ENCODE measurements at regions not wholly inside any gene's neighbourhood (a gene's known extent, or its start where the extent isn't known, plus 50 kb on each side); places are given as distances from the start of the nearest gene placed in this dataset.

DNA sequence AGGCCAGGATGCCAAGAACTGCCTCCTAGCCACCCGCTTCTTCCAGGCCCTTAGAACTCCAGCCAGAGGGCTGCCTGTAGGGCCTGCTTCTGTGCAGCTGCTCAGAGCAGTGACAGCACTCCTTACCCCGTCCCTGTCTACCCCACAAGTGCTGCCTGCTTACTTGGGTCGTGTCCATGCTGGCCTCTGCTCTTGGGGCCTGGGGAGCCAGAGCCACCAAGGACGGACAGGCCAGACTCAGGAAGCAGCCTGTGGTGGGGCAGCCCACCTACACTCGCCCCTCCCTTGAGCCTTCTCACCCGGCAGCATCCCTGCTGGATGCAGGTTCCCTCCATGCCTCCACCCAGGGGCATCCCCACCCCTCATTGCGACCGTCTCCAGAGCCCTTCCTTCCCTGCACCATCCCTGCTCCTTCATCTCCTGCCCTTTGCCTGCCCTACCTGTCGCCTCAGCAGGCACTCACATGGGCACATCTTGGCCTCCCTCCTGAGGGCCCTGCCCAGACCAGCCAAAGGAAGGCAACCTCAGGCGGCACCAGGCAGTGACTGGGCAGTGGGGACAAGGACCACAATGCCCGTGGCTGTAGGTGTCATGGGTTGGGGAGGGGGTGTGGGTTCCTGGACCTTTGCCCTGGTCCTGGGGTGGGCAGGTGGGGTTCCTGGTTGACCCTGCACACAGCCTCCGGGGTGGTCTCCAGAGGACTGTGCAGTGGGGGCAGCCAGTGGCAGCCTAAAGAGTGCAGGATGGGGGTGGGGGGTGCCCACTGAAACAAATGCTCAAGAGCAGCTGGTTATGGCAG lies 78.0 kb upstream of the TNS3 start:
- Histone ChIP-seq H3K36me3 (no peaks in the 10 kb centered on the region), H3K4me1 (no peaks in the 10 kb centered on the region), H3K27ac (replicated peaks) (no peak overlapping the region), H3K4me3 (no peak overlapping the region), H3K9me3 (replicated peaks) (no peaks in the 10 kb centered on the region), H3K27me3 (ENCODE audit: low read depth) (no peaks in the 10 kb centered on the region)
- no peak for DNase-seq
- TF ChIP-seq, protein P1, sequence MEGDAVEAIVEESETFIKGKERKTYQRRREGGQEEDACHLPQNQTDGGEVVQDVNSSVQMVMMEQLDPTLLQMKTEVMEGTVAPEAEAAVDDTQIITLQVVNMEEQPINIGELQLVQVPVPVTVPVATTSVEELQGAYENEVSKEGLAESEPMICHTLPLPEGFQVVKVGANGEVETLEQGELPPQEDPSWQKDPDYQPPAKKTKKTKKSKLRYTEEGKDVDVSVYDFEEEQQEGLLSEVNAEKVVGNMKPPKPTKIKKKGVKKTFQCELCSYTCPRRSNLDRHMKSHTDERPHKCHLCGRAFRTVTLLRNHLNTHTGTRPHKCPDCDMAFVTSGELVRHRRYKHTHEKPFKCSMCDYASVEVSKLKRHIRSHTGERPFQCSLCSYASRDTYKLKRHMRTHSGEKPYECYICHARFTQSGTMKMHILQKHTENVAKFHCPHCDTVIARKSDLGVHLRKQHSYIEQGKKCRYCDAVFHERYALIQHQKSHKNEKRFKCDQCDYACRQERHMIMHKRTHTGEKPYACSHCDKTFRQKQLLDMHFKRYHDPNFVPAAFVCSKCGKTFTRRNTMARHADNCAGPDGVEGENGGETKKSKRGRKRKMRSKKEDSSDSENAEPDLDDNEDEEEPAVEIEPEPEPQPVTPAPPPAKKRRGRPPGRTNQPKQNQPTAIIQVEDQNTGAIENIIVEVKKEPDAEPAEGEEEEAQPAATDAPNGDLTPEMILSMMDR (IDR thresholded peaks at IDR 0.05; ENCODE audit: borderline replicate concordance), result no peak
- intact Hi-C loops (cut with micrococcal nuclease), result no loop called here

DNA sequence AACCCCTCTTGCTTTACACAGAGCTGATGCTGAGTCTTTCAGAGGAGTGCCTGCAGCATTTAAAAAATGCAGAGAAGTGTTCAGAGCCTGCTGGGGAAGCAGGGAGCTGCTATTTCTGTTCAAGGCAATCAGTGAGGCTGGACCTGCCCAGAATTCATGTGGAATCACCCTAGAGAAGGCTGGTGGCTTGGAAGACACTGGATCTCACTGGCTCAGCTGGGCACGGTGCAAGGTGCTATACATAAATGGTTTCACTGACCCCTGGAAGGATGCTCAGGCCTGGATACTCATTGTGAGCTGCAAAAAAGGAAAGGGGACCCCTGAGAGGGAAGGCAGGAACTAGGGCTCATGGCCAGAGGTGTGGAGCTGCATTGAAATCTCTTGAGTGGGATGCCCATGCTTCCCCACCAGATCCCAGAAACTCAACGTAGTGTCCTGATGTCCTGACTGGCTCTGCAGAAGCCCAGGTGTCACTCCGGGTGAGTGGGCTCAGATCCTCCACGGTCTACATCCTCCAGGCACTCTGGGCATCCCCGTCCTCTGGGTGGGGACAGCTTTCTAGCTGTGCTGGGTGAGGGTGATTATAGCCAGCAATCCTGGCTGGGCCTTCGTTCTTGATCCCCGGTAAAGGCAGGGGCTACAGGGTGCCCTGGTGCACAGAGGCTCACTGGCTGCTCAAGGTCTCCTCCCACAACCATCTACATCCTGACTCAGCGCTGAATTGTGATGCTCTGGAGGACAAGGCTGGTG lies 77.2 kb upstream of the TNS3 start:
- Histone ChIP-seq H3K4me3 (no peak overlapping the region), H3K27me3 (ENCODE audit: low read depth) (no peaks in the 10 kb centered on the region), H3K36me3 (no peaks in the 10 kb centered on the region), H3K9me3 (replicated peaks) (no peaks in the 10 kb centered on the region), H3K4me1 (no peaks in the 10 kb centered on the region), H3K27ac (replicated peaks) (no peak overlapping the region)
- no peak for DNase-seq
- TF ChIP-seq, protein P1 (IDR thresholded peaks at IDR 0.05; ENCODE audit: borderline replicate concordance), result no peak
- intact Hi-C loops (cut with micrococcal nuclease), result no loop called here

DNA sequence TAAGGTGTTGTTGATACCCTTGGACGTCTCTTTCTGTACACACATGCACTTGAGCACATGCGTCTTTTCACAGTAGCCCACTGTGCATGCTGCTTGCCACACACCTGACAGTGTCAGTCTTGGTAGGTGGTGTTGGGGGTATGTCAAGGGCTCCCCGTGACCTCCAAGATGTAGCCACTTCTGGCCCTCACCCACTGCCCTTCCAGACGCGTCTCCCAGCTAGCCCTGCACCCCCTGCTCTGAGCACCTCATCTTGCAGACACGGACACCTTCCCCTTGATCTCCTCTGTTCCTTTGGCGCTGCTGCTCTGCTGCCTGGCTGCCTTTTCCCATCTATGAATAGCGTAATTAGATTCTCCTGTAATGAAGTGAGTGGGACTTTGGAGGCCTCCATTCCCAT lies 75.2 kb upstream of the TNS3 start:
- H3K36me3 ChIP-seq, result no peaks in the 10 kb centered on the region
- H3K4me1 ChIP-seq, result no peaks in the 10 kb centered on the region
- H3K4me3 ChIP-seq, result no peak overlapping the region
- intact Hi-C loops (cut with micrococcal nuclease), result no loop called here
- no peaks in the 10 kb centered on the region for H3K27me3 ChIP-seq (ENCODE audit: low read depth)
- TF ChIP-seq, protein P1 (IDR thresholded peaks at IDR 0.05; ENCODE audit: borderline replicate concordance), result no peak
- H3K27ac ChIP-seq (replicated peaks), result no peak overlapping the region
- H3K9me3 ChIP-seq (replicated peaks), result no peaks in the 10 kb centered on the region
- no peak for DNase-seq

DNA sequence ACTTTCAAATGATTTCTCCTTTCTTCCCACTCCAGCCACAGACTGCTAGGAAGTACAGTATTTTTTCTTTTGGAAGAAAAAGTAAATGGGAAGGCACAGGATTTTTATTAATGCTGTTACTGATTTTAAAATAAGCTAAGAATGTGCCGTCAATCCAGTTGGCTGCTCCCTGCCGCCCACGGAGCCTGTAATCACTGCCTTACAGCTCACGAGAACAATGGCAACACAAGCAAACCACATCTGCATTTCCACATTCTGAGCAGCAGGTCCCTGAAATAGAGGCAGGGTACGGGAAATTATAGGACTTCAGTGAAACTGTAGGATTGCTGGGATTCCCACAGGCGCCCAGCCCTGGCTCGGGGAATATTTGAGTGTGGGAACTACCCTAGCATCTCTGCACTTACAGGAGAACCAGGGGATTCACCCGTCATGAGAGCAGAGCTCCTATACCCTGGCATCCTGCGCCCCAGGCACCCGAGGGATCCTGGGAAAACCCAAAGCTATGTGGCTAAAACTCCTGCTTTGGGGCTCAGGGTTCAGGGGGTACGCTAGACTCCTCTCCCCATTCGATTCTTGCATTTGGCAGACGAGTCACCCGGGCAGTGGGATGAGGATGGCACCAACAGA lies 72.9 kb upstream of the TNS3 start:
- DNase-seq, result no peak
- intact Hi-C loops (cut with micrococcal nuclease), result no loop called here
- no peak overlapping the region for H3K4me3 ChIP-seq
- H3K4me1 ChIP-seq, result no peaks in the 10 kb centered on the region
- H3K36me3 ChIP-seq, result no peaks in the 10 kb centered on the region
- H3K27me3 ChIP-seq (ENCODE audit: low read depth), result no peaks in the 10 kb centered on the region
- TF ChIP-seq, protein P1 (IDR thresholded peaks at IDR 0.05; ENCODE audit: borderline replicate concordance), result no peak
- no peak overlapping the region for H3K27ac ChIP-seq (replicated peaks)
- no peaks in the 10 kb centered on the region for H3K9me3 ChIP-seq (replicated peaks)

DNA sequence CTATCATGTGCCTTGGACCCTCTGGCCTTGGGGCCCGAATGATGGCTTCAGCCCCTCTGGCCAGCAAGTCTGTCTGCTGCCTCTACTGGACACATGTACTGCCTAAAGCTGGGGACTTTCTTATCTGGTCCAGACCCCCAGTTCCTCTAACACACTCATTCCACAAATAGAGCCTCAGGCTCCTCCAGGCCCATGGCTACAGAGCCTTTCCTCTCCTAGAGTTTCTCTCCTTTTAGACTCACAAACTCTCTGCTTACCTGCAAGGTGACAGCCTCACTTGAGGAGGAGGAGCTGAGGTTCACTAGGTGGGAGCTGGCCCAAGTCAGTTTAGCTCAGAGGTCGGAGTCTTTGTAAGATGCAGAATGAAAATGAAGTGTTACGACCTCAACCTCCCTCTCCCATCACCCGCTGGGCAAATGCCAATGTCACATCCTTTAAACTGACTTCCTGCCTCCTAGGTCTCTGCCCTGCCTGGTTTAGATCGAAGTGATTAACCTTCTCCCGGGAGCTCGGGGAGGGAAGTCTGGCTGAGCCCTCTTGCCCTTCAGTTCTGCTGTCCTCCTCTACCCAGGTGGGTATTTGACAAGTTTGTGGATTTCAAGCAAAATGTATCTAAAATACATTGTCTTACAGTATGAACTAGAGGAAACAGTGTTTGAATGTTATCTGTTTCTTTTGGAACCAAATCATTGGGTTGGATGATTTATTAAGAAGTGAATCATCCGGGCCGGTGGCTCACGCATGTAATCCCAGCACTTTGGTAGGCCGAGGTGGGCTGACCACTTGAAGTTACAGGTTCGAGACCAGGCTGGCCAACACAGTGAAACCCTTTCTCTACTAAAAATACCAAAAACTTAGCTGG lies 71.9 kb upstream of the TNS3 start:
- Histone ChIP-seq H3K27me3 (ENCODE audit: low read depth) (no peaks in the 10 kb centered on the region), H3K36me3 (no peaks in the 10 kb centered on the region), H3K9me3 (replicated peaks) (no peaks in the 10 kb centered on the region), H3K4me1 (no peaks in the 10 kb centered on the region), H3K27ac (replicated peaks) (no peak overlapping the region), H3K4me3 (no peak overlapping the region)
- intact Hi-C loops (cut with micrococcal nuclease), result no loop called here
- TF ChIP-seq, protein P1 (IDR thresholded peaks at IDR 0.05; ENCODE audit: borderline replicate concordance), result no peak
- DNase-seq, result no peak

All from left ventricle myocardium inferior (tissue), 1 donor.